Neural crest cell (in vitro differentiated cells): ENCODE measurements at regions not wholly inside any gene's neighbourhood (a gene's known extent, or its start where the extent isn't known, plus 50 kb on each side); places are given as distances from the start of the nearest gene placed in this dataset.

Experiments used
- DNase-seq: peaks from one replicate; pipeline ENCODE4 v3.0.0; 2021; ENCODE audit warnings: low read depth, mixed read lengths, low spot score
- H3K27ac Mint-ChIP-seq: one replicate; pipeline ENCODE4 v1.8.0; 2021; ENCODE audit warnings: mild to moderate bottlenecking, mixed read lengths; ENCODE audit not compliant: unreplicated experiment
- H3K27me3 Mint-ChIP-seq: 2 replicates; pipeline ENCODE4 v1.8.0; 2021; ENCODE audit warnings: low read depth, mild to moderate bottlenecking, mixed read lengths
- H3K36me3 Mint-ChIP-seq: 2 replicates; pipeline ENCODE4 v1.8.0; 2021; ENCODE audit warnings: low read depth, mild to moderate bottlenecking, mixed read lengths
- H3K4me1 Mint-ChIP-seq: 2 replicates; pipeline ENCODE4 v1.8.0; 2021; ENCODE audit warnings: mixed read lengths
- H3K4me3 Mint-ChIP-seq: one replicate; pipeline ENCODE4 v1.8.0; 2021; ENCODE audit warnings: mild to moderate bottlenecking, mixed read lengths
- H3K9me3 Mint-ChIP-seq: 2 replicates; pipeline ENCODE4 v1.8.0; 2021; ENCODE audit warnings: mixed read lengths
- CTCF ChIP-seq: fragments of 200-600 bp; sonication (generic); conservative IDR thresholded peaks from 2 replicates; pipeline ENCODE4 v1.5.0; 2021; ENCODE audit warnings: antibody characterized with exemption, mild to moderate bottlenecking

- Mint-ChIP-seq H3K4me1 (peaks cover 26% of the 10 kb centered on the region), H3K9me3 (no peaks in the 10 kb centered on the region), H3K36me3 (peaks cover 3% of the 10 kb centered on the region), H3K27me3 (no peaks in the 10 kb centered on the region), H3K27ac (peak overlapping the region; percentile 55), H3K4me3 (no peak overlapping the region)
- no peak for TF ChIP-seq CTCF
- no peak for DNase-seq
These were observed 76.1 kb upstream of the NAA20 start for GRCh38 chr20:19940988-19941460.

- H3K4me1 Mint-ChIP-seq: peaks cover 28% of the 10 kb centered on the region
- no peaks in the 10 kb centered on the region for H3K27me3 Mint-ChIP-seq
- no peak for DNase-seq
- H3K9me3 Mint-ChIP-seq: no peaks in the 10 kb centered on the region
- TF ChIP-seq CTCF: no peak
- H3K4me3 Mint-ChIP-seq: no peak overlapping the region
- peak overlapping the region; percentile 27 for H3K27ac Mint-ChIP-seq
- H3K36me3 Mint-ChIP-seq: peaks cover 3% of the 10 kb centered on the region
These were observed 74.6 kb upstream of the NAA20 start for GRCh38 chr20:19942611-19943010.

- peaks cover 28% of the 10 kb centered on the region for H3K4me1 Mint-ChIP-seq
- peaks cover 3% of the 10 kb centered on the region for H3K36me3 Mint-ChIP-seq
- TF ChIP-seq CTCF: no peak
- no peaks in the 10 kb centered on the region for H3K9me3 Mint-ChIP-seq
- H3K27ac Mint-ChIP-seq: peak overlapping the region; percentile 27
- DNase-seq: no peak
- no peaks in the 10 kb centered on the region for H3K27me3 Mint-ChIP-seq
- no peak overlapping the region for H3K4me3 Mint-ChIP-seq
These were observed 74.1 kb upstream of the NAA20 start for GRCh38 chr20:19943061-19943521.

- H3K9me3 Mint-ChIP-seq: no peaks in the 10 kb centered on the region
- H3K27me3 Mint-ChIP-seq: no peaks in the 10 kb centered on the region
- no peak overlapping the region for H3K4me3 Mint-ChIP-seq
- no peak for DNase-seq
- no peak overlapping the region for H3K27ac Mint-ChIP-seq
- no peak for TF ChIP-seq CTCF
- peaks cover 30% of the 10 kb centered on the region for H3K4me1 Mint-ChIP-seq
- H3K36me3 Mint-ChIP-seq: no peaks in the 10 kb centered on the region
These were observed 72.2 kb upstream of the NAA20 start for GRCh38 chr20:19944772-19945459.

GRCh38 chr20:19945732-19946670 lies 71.2 kb upstream of the NAA20 start:
- DNase-seq: no peak
- Mint-ChIP-seq H3K4me3 (no peak overlapping the region), H3K4me1 (peaks cover 25% of the 10 kb centered on the region), H3K27ac (peak overlapping the region; percentile 36), H3K27me3 (no peaks in the 10 kb centered on the region), H3K36me3 (no peaks in the 10 kb centered on the region), H3K9me3 (no peaks in the 10 kb centered on the region)
- no peak for TF ChIP-seq CTCF
